SK-N-SH (cell line): ENCODE measurements at regions not wholly inside any gene's neighbourhood (a gene's known extent, or its start where the extent isn't known, plus 50 kb on each side); places are given as distances from the start of the nearest gene placed in this dataset.

Experiments used
- CTCF ChIA-PET: fragments of 300-600, 350-600 bp; formaldehyde crosslinking; extraction: SDS; loops from one replicate; lab custom pipeline; 2021; lab: Yijun Ruan, JAX
- POLR2A ChIA-PET: fragments of 350-600 bp; sonication (Branson Sonifier 250); formaldehyde crosslinking; extraction: SDS; loops from one replicate; lab custom pipeline; 2020; ENCODE audit warnings: antibody characterized with exemption, inconsistent platforms; lab: Yijun Ruan, JAX
- DNase-seq: peaks from one replicate; pipeline ENCODE4 v3.0.0; 2012
- H2AFZ ChIP-seq: fragments of 200-600 bp; sonication (generic); 2 replicates; pipeline ENCODE4 v1.8.1; 2016; ENCODE audit warnings: antibody characterized with exemption, mild to moderate bottlenecking, low read depth
- H3F3A ChIP-seq: fragments of 200-600 bp; sonication (generic); replicated peaks from 2 replicates; pipeline ENCODE3; 2016; ENCODE audit warnings: antibody characterized with exemption, mild to moderate bottlenecking; ENCODE audit not compliant: insufficient read depth
- H3K27ac ChIP-seq, 2 experiments: fragments of 200-500 bp in 1 of 2; fragments of 200-600 bp in 1 of 2; sonication (Bioruptor generic) in 1 of 2; sonication (generic), shearing (Covaris generic) in 1 of 2; 2 replicates each; pipeline versions ENCODE4 v1.5.1 to v1.6.1; 2014 to 2016; ENCODE audit warnings: low read depth in 2 of 2, inconsistent platforms in 1 of 2, low read length in 1 of 2, mild to moderate bottlenecking in 1 of 2, mixed read lengths in 1 of 2
- H3K27me3 ChIP-seq: fragments of 200-600 bp; sonication (generic), shearing (Covaris generic); 2 replicates; pipeline ENCODE4 v1.6.1; 2016; ENCODE audit warnings: mixed run types; ENCODE audit not compliant: insufficient read depth
- H3K36me3 ChIP-seq, 2 experiments: fragments of 200-500 bp in 1 of 2; fragments of 200-600 bp in 1 of 2; sonication (Bioruptor generic) in 1 of 2; sonication (generic) in 1 of 2; replicated peaks in 1 of 2; 2 replicates each; pipeline versions ENCODE3 to v1.5.1; 2014 to 2016; ENCODE audit warnings: low read length in 1 of 2, mild to moderate bottlenecking in 1 of 2; ENCODE audit not compliant: insufficient read depth in 2 of 2, control insufficient read depth in 1 of 2
- H3K4me1 ChIP-seq, 2 experiments: fragments of 200-500 bp in 1 of 2; fragments of 200-600 bp in 1 of 2; sonication (Bioruptor generic) in 1 of 2; sonication (generic), shearing (Covaris generic) in 1 of 2; 2 replicates each; pipeline versions ENCODE4 v1.5.1 to v1.6.1; 2014 to 2016; ENCODE audit warnings: low read depth in 1 of 2, low read length in 1 of 2, mixed run types in 1 of 2; ENCODE audit not compliant: insufficient read depth in 2 of 2, control insufficient read depth in 1 of 2
- H3K4me2 ChIP-seq: fragments of 200-600 bp; sonication (generic), shearing (Covaris generic); 2 replicates; pipeline ENCODE4 v1.6.1; 2017; ENCODE audit warnings: mixed run types
- H3K4me3 ChIP-seq, 2 experiments: fragments of 200-500 bp in 1 of 2; fragments of 200-600 bp in 1 of 2; sonication (Bioruptor generic) in 1 of 2; sonication (generic), shearing (Covaris generic) in 1 of 2; 2 replicates each; pipeline versions ENCODE4 v1.5.1 to v1.8.1; 2014 to 2016; ENCODE audit warnings: low read depth in 2 of 2, inconsistent platforms in 1 of 2, low read length in 1 of 2, mild to moderate bottlenecking in 1 of 2, mixed read lengths in 1 of 2, moderate library complexity in 1 of 2
- H3K79me2 ChIP-seq: fragments of 200-600 bp; sonication (generic); 2 replicates; pipeline ENCODE4 v1.8.1; 2017; ENCODE audit warnings: mild to moderate bottlenecking; ENCODE audit not compliant: insufficient read depth
- H3K9ac ChIP-seq: fragments of 200-600 bp; sonication (generic); 2 replicates; pipeline ENCODE4 v1.6.1; 2017; ENCODE audit warnings: mixed run types
- H3K9me2 ChIP-seq: fragments of 200-600 bp; sonication (generic); 2 replicates; pipeline ENCODE4 v1.6.1; 2017; ENCODE audit warnings: mixed run types
- H3K9me3 ChIP-seq: fragments of 200-600 bp; sonication (generic); 2 replicates; pipeline ENCODE4 v1.6.1; 2017; ENCODE audit warnings: mixed run types, mild to moderate bottlenecking, moderate library complexity
- H4K20me1 ChIP-seq: fragments of 200-600 bp; sonication (generic); 2 replicates; pipeline ENCODE4 v1.6.1; 2017; ENCODE audit warnings: mild to moderate bottlenecking, mixed run types; ENCODE audit not compliant: insufficient read depth
- CTCF ChIP-seq: fragments of 200-600 bp; sonication (generic); IDR thresholded peaks from 2 replicates; pipeline ENCODE4 v1.6.1; 2017; ENCODE audit warnings: antibody characterized with exemption, mild to moderate bottlenecking, moderate library complexity
- FOSL2 ChIP-seq: IDR thresholded peaks from 2 replicates; pipeline ENCODE4 v1.4.0; 2012; ENCODE audit warnings: low read depth, mild to moderate bottlenecking, moderate library complexity, borderline replicate concordance
- FOXM1 ChIP-seq: IDR thresholded peaks from 2 replicates; pipeline ENCODE4 v1.4.0; 2012; ENCODE audit warnings: low read depth, mild to moderate bottlenecking
- GATA2 ChIP-seq: sonication (generic); formaldehyde crosslinking; IDR thresholded peaks from 2 replicates; pipeline ENCODE4 v1.5.0; 2020; ENCODE audit warnings: mild to moderate bottlenecking, missing genetic modification reagents
- IRF3 ChIP-seq: fragments of 150-350 bp; IDR thresholded peaks from 2 replicates; pipeline ENCODE4 v1.6.1; 2016; ENCODE audit warnings: mild to moderate bottlenecking, low read depth, low read length
- MEF2A ChIP-seq: IDR thresholded peaks from 2 replicates; pipeline ENCODE4 v1.4.0; 2012; ENCODE audit warnings: low read depth, borderline replicate concordance
- MXI1 ChIP-seq: IDR thresholded peaks from 2 replicates; pipeline ENCODE4 v1.6.1; 2012; ENCODE audit warnings: mild to moderate bottlenecking, low read depth, low read length, improper control_type of control experiment
- NRF1 ChIP-seq: IDR thresholded peaks from 2 replicates; pipeline ENCODE4 v1.6.1; 2012; ENCODE audit warnings: low read depth, mild to moderate bottlenecking, low read length
- RXRA ChIP-seq: IDR thresholded peaks from 2 replicates; pipeline ENCODE4 v1.4.0; 2012; ENCODE audit warnings: low read depth, mild to moderate bottlenecking, borderline replicate concordance
- SMC3 ChIP-seq: IDR thresholded peaks from 2 replicates; pipeline ENCODE4 v1.6.1; 2012; ENCODE audit warnings: low read depth, low read length, improper control_type of control experiment
- TCF12 ChIP-seq: IDR thresholded peaks from 2 replicates; pipeline ENCODE4 v1.4.0; 2012
- WGBS: methylation state at CpG from one replicate; pipeline ENCODE4 v1.1.6; 2017; ENCODE audit warnings: low lambda C conversion rate; 5-methylcytosine and 5-hydroxymethylcytosine counted together
- TF ChIP-seq, protein P1 (sequence below): IDR thresholded peaks from 2 replicates; pipeline ENCODE4 v1.4.0; 2012; ENCODE audit warnings: low read depth, borderline replicate concordance

GRCh38 chr3:177425042-177425441 is 227.8 kb upstream of the TBL1XR1 start:
- no peaks in the 10 kb centered on the region for H3K27me3 ChIP-seq
- no peak for TF ChIP-seq MEF2A
- no peak for TF ChIP-seq NRF1
- TF ChIP-seq TCF12 = no peak
- no peak for TF ChIP-seq FOXM1
- TF ChIP-seq MXI1 = no peak
- no peak for TF ChIP-seq FOSL2
- no peak for TF ChIP-seq SMC3
- H2AFZ ChIP-seq = no peak overlapping the region
- no peak overlapping the region for H3K4me3 ChIP-seq
- H4K20me1 ChIP-seq = no peaks in the 10 kb centered on the region
- no peak for DNase-seq
- no peak overlapping the region for H3K27ac ChIP-seq
- peaks cover 0 to 7% of the 10 kb centered on the region in 2 experiments; a peak in 1 of 4 replicates for H3K4me1 ChIP-seq
- H3F3A ChIP-seq = no peaks in the 10 kb centered on the region
- ChIA-PET POLR2A (interaction anchor here (0.6 kb wide), 1 partner anchor 211 kb away, joined by 3 read pairs; no protein-coding TSS in a partner anchor), CTCF (interaction anchor here (1.3 kb wide), 1 partner anchor 96 kb away, joined by 3 read pairs; no protein-coding TSS in a partner anchor)
- no peak overlapping the region for H3K4me2 ChIP-seq
- no peak overlapping the region for H3K9ac ChIP-seq
- H3K9me3 ChIP-seq = no peaks in the 10 kb centered on the region
- no peaks in the 10 kb centered on the region for H3K9me2 ChIP-seq
- no peaks in the 10 kb centered on the region for H3K79me2 ChIP-seq
- H3K36me3 ChIP-seq = no peaks in the 10 kb centered on the region
- WGBS = 89% methylated on average over 3 of the region's 3 CpGs

GRCh38 chr3:177426106-177426877 is 229.0 kb upstream of the TBL1XR1 start:
- POLR2A ChIA-PET = no interaction called here
- H3K4me3 ChIP-seq = no peak overlapping the region
- no peak overlapping the region for H3K4me2 ChIP-seq
- no peak for DNase-seq
- 87% methylated on average over 3 of the region's 3 CpGs for WGBS
- peaks cover 0 to 6% of the 10 kb centered on the region in 2 experiments; a peak in 2 of 4 replicates for H3K4me1 ChIP-seq
- H3K9me3 ChIP-seq = no peaks in the 10 kb centered on the region
- H2AFZ ChIP-seq = no peak overlapping the region
- no peaks in the 10 kb centered on the region for H3K79me2 ChIP-seq
- TF ChIP-seq GATA2 (CRISPR knock-in tag) = no peak
- TF ChIP-seq, protein P1, sequence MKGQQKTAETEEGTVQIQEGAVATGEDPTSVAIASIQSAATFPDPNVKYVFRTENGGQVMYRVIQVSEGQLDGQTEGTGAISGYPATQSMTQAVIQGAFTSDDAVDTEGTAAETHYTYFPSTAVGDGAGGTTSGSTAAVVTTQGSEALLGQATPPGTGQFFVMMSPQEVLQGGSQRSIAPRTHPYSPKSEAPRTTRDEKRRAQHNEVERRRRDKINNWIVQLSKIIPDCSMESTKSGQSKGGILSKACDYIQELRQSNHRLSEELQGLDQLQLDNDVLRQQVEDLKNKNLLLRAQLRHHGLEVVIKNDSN = no peak
- TF ChIP-seq RXRA = no peak
- TF ChIP-seq, all 33 proteins: peak for 0
- Histone ChIP-seq H3K27me3 (no peaks in the 10 kb centered on the region), H3K27ac (no peak overlapping the region), H3K9ac (no peak overlapping the region), H3F3A (no peaks in the 10 kb centered on the region), H4K20me1 (no peaks in the 10 kb centered on the region), H3K9me2 (no peaks in the 10 kb centered on the region), H3K36me3 (no peaks in the 10 kb centered on the region)
- CTCF ChIA-PET = interaction anchor here (0.6 kb wide), 1 partner anchor 18 kb away, joined by 3 read pairs; no protein-coding TSS in a partner anchor

DNA sequence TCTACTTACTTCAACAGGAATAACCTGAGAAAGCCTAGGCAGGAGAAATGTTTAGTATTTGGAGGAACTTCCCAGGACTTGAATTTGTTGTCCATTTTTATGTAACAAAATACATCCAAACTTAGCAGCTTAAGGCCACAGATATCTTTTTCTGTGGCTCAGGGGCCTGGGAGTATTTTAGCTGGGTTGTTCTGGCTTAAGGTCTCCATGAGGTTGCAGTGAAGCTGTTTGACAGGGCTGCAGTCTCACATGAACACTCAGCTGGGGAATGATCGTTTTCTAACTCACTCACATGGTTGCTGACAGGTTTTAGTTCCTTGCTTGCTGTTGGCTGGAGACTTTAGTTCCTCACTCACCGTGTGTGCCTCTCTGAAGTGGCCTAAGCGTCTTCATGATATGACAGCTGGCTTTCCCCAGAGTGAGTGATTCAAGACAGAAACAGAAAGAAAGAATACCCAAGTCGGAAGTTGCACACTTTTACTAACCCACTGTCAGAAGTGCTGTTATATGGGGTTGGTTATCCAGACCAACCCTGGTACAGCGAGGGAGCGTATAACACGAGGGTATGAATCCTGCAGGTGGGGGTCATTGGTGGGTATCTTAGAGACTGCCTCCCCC is 229.7 kb upstream of the TBL1XR1 start:
- 76% methylated on average over 7 of the region's 7 CpGs for WGBS
- no peak for DNase-seq
- H3K27me3 ChIP-seq = no peaks in the 10 kb centered on the region
- H3K4me2 ChIP-seq = no peak overlapping the region
- H4K20me1 ChIP-seq = no peaks in the 10 kb centered on the region
- no peaks in the 10 kb centered on the region for H3F3A ChIP-seq
- H2AFZ ChIP-seq = no peak overlapping the region
- TF ChIP-seq IRF3 (no peak), NRF1 (no peak), CTCF (no peak)
- no peak overlapping the region for H3K9ac ChIP-seq
- H3K36me3 ChIP-seq = no peaks in the 10 kb centered on the region
- H3K27ac ChIP-seq = no peak overlapping the region
- H3K9me3 ChIP-seq = no peaks in the 10 kb centered on the region
- no peak overlapping the region for H3K4me3 ChIP-seq
- no peaks in the 10 kb centered on the region for H3K9me2 ChIP-seq
- no peaks in the 10 kb centered on the region for H3K79me2 ChIP-seq
- ChIA-PET POLR2A (no interaction called here), CTCF (no interaction called here)
- peaks cover 0 to 11% of the 10 kb centered on the region in 2 experiments; a peak in 2 of 4 replicates for H3K4me1 ChIP-seq
